ENCODE measurements at regions not wholly inside any gene's neighbourhood (a gene's known extent, or its start where the extent isn't known, plus 50 kb on each side); places are given as distances from the start of the nearest gene placed in this dataset.

DNA sequence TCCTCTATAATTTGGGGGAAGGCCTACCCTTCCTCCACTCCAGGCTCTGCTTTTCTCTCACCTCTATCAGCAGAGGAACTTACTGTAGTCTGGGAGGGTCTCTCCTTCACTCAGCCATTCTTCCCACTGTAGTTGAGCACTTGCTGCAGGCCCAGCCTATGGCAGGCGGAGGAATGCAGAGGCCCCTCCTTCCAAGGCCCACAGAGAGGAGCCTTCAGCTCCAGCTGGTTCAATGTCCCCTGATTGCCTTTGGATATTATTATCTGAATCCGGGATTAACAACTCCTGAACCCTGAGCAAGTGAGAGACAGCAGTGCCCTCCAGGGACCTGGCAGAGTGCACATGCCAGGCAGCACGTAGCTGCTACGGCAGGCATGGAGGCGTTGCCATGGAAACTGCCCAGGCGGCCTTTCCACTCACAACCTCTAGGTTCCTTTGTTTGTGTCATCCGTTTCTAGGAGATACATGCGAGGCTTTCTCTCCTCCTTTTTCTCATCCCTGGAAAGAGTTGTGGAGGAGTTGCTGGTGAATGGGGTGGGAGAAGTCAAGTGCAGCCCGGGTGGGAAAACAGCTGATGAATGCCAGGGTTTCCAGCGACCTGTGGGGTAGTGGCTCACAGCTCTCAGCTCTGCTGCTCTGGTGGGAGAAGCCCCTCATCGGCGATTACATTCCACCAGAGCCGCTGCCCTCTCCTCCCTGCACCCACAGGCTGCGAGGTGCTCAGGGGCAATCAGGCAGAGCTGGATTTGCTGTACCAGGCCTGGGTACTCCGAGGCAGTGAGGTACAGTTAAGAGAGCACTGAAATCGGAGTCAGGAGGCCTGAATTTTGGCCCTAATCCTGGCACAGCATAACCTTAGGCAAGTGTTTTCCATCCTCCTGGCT is 55.3 kb upstream of the HK2 start:
- Histone ChIP-seq H3K36me3 (ENCODE audit: control insufficient read depth, insufficient read depth, low read length) (no peaks in the 10 kb centered on the region), H3K27ac (ENCODE audit: low read length) (no peak overlapping the region), H3K4me1 (ENCODE audit: control insufficient read depth, insufficient read depth, low read length) (no peaks in the 10 kb centered on the region), H3K9me3 (ENCODE audit: control insufficient read depth, insufficient read depth, low read depth, low read length) (no peaks in the 10 kb centered on the region), H3K4me3 (ENCODE audit: low read depth in 2 of 2, low read length in 2 of 2) (no peak overlapping the region), H3K27me3 (ENCODE audit: control insufficient read depth, insufficient read depth, low read length) (peaks cover 5% of the 10 kb centered on the region)
- CTCF ChIA-PET, result no interaction called here
- BruUV-seq (replicated peaks), result no TSS peak
- in situ Hi-C loops (cut with HindIII; ENCODE audit: low pct_unique_long_range_greater_than_20kb, low sequenced_read_pairs) (no loop called here), intact Hi-C loops (cut with micrococcal nuclease; ENCODE audit: unreplicated experiment) (no loop called here)
- POLR2A ChIA-PET, result no interaction called here
- TF ChIP-seq REST (IDR thresholded peaks at IDR 0.05; ENCODE audit: insufficient read depth in 1 of 2, low read depth in 2 of 2, low read length in 1 of 2), result no peak
- peak; percentile 53; the same call in 1 of the 2 replicates for ATAC-seq
- no peak for DNase-seq (ENCODE audit: low read depth, low spot score)

GRCh38 chr2:74779265-74779558 is 54.7 kb upstream of the HK2 start:
- Histone ChIP-seq H3K4me1 (ENCODE audit: control insufficient read depth, insufficient read depth, low read length) (no peaks in the 10 kb centered on the region), H3K27ac (ENCODE audit: low read length) (no peak overlapping the region), H3K9me3 (ENCODE audit: control insufficient read depth, insufficient read depth, low read depth, low read length) (no peaks in the 10 kb centered on the region), H3K4me3 (ENCODE audit: low read depth in 2 of 2, low read length in 2 of 2) (no peak overlapping the region), H3K36me3 (ENCODE audit: control insufficient read depth, insufficient read depth, low read length) (no peaks in the 10 kb centered on the region), H3K27me3 (ENCODE audit: control insufficient read depth, insufficient read depth, low read length) (peaks cover 5% of the 10 kb centered on the region)
- no peak for ATAC-seq
- intact Hi-C loops (cut with micrococcal nuclease; ENCODE audit: unreplicated experiment) (no loop called here), in situ Hi-C loops (cut with HindIII; ENCODE audit: low pct_unique_long_range_greater_than_20kb, low sequenced_read_pairs) (no loop called here)
- TF ChIP-seq TCF7L2 (IDR thresholded peaks at IDR 0.05; ENCODE audit: low read depth, low read length) (no peak), SIN3A (IDR thresholded peaks at IDR 0.05; ENCODE audit: borderline replicate concordance, insufficient read depth, low read depth, low read length) (no peak), REST (IDR thresholded peaks at IDR 0.05; ENCODE audit: insufficient read depth in 1 of 2, low read depth in 2 of 2, low read length in 1 of 2) (no peak), POLR2AphosphoS5 (IDR thresholded peaks at IDR 0.05; ENCODE audit: low read depth, low read length) (no peak)
- TF ChIP-seq, protein P1, sequence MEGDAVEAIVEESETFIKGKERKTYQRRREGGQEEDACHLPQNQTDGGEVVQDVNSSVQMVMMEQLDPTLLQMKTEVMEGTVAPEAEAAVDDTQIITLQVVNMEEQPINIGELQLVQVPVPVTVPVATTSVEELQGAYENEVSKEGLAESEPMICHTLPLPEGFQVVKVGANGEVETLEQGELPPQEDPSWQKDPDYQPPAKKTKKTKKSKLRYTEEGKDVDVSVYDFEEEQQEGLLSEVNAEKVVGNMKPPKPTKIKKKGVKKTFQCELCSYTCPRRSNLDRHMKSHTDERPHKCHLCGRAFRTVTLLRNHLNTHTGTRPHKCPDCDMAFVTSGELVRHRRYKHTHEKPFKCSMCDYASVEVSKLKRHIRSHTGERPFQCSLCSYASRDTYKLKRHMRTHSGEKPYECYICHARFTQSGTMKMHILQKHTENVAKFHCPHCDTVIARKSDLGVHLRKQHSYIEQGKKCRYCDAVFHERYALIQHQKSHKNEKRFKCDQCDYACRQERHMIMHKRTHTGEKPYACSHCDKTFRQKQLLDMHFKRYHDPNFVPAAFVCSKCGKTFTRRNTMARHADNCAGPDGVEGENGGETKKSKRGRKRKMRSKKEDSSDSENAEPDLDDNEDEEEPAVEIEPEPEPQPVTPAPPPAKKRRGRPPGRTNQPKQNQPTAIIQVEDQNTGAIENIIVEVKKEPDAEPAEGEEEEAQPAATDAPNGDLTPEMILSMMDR (IDR thresholded peaks at IDR 0.05), result no peak
- no peak for DNase-seq (ENCODE audit: low read depth, low spot score)
- BruUV-seq (replicated peaks), result no TSS peak
- ChIA-PET CTCF (no interaction called here), POLR2A (no interaction called here)
